Neural progenitor cell (in vitro differentiated cells): ENCODE measurements at regions not wholly inside any gene's neighbourhood (a gene's known extent, or its start where the extent isn't known, plus 50 kb on each side); places are given as distances from the start of the nearest gene placed in this dataset.

Experiments used
- DNase-seq: peaks from one replicate; pipeline ENCODE4 v3.0.0-alpha.2; 2016; ENCODE audit warnings: low spot score
- H2AFZ ChIP-seq: fragments of 200-600 bp; sonication (generic); replicated peaks from 2 replicates; pipeline ENCODE4 v1.6.1; 2016; ENCODE audit warnings: antibody characterized with exemption
- H3F3A ChIP-seq: fragments of 200-600 bp; sonication (generic); 2 replicates; pipeline ENCODE4 v1.6.1; 2016; ENCODE audit warnings: antibody characterized with exemption, low read depth
- H3K27ac ChIP-seq: fragments of 200-600 bp; sonication (generic); 2 replicates; pipeline ENCODE4 v1.5.1; 2016; ENCODE audit warnings: mild to moderate bottlenecking
- H3K27me3 ChIP-seq: fragments of 200-600 bp; sonication (generic); 2 replicates; pipeline ENCODE4 v1.6.1; 2016; ENCODE audit warnings: mild to moderate bottlenecking, moderate library complexity
- H3K36me3 ChIP-seq: fragments of 200-600 bp; sonication (generic); 2 replicates; pipeline ENCODE4 v1.5.1; 2016
- H3K4me1 ChIP-seq: fragments of 200-600 bp; sonication (generic); 2 replicates; pipeline ENCODE4 v1.6.1; 2016; ENCODE audit warnings: mixed run types
- H3K4me2 ChIP-seq: fragments of 200-600 bp; sonication (generic); 2 replicates; pipeline ENCODE4 v1.6.1; 2016
- H3K4me3 ChIP-seq: fragments of 200-600 bp; sonication (generic); 2 replicates; pipeline ENCODE4 v1.5.1; 2016
- H3K79me2 ChIP-seq: fragments of 200-600 bp; sonication (generic); 2 replicates; pipeline ENCODE4 v1.6.1; 2016; ENCODE audit warnings: low read depth
- H3K9ac ChIP-seq: fragments of 200-600 bp; sonication (generic); 2 replicates; pipeline ENCODE4 v1.6.1; 2016
- H3K9me3 ChIP-seq: fragments of 200-600 bp; sonication (generic); 2 replicates; pipeline ENCODE4 v1.5.1; 2016; ENCODE audit warnings: low read depth
- H4K20me1 ChIP-seq: fragments of 200-600 bp; sonication (generic); 2 replicates; pipeline ENCODE4 v1.6.1; 2016; ENCODE audit warnings: low read depth
- H3K27ac Mint-ChIP-seq: 3 replicates; pipeline ENCODE4 v1.8.0; 2021; ENCODE audit warnings: mixed read lengths
- H3K27me3 Mint-ChIP-seq: 2 replicates; pipeline ENCODE4 v1.8.0; 2022; ENCODE audit warnings: low read depth, mild to moderate bottlenecking, inconsistent platforms, moderate library complexity, mixed read lengths; ENCODE audit not compliant: insufficient read depth
- H3K36me3 Mint-ChIP-seq: 3 replicates; pipeline ENCODE4 v1.8.0; 2021; ENCODE audit warnings: mixed read lengths
- H3K4me1 Mint-ChIP-seq: 3 replicates; pipeline ENCODE4 v1.8.0; 2021; ENCODE audit warnings: mixed read lengths
- H3K4me3 Mint-ChIP-seq: 3 replicates; pipeline ENCODE4 v1.8.0; 2021; ENCODE audit warnings: mild to moderate bottlenecking, moderate library complexity, mixed read lengths
- H3K9me3 Mint-ChIP-seq: 3 replicates; pipeline ENCODE4 v1.8.0; 2020; ENCODE audit warnings: mixed read lengths
- EZH2 ChIP-seq: fragments of 200-600 bp; sonication (generic); IDR thresholded peaks from 2 replicates; pipeline ENCODE4 v1.6.1; 2017; ENCODE audit warnings: antibody characterized with exemption, mild to moderate bottlenecking, moderate library complexity
- EZH2phosphoT487 ChIP-seq: fragments of 200-600 bp; sonication (generic); IDR thresholded peaks from 2 replicates; pipeline ENCODE4 v1.6.1; 2017; ENCODE audit warnings: antibody characterized with exemption
- TF ChIP-seq, protein P1 (sequence below): fragments of 200-600 bp; sonication (generic); IDR thresholded peaks from 2 replicates; pipeline ENCODE4 v1.5.1; 2017; ENCODE audit warnings: antibody characterized with exemption, mild to moderate bottlenecking

DNA sequence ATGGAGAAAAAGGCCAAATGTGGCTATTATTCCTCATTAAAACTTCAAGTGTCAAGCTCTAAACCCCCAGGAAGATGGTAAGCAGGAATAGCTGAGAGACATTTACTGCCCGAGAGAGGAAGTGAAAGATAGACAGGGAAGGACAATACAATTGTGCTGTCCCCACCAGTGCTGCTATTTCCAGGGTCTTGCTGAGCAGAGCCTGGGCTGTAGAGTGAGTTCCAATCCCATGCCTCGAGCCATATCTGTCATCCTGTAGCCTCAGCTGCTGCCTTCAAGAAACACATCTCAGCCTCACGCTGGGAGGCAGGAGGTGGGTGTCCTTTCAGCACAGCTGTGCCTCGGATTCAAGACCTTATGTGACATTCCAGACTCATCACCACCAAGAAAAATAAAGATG is 114.0 kb downstream of the RPAP3 start:
- Histone ChIP-seq H3K27me3 (no peaks in the 10 kb centered on the region), H3K9me3 (no peaks in the 10 kb centered on the region), H3K9ac (no peak overlapping the region), H3K79me2 (no peaks in the 10 kb centered on the region), H3K4me1 (peaks cover 11% of the 10 kb centered on the region), H3K4me3 (no peak overlapping the region), H3K27ac (no peak overlapping the region), H4K20me1 (no peaks in the 10 kb centered on the region), H3K36me3 (no peaks in the 10 kb centered on the region), H3F3A (no peaks in the 10 kb centered on the region), H2AFZ (no peak overlapping the region), H3K4me2 (no peak overlapping the region)
- no peak overlapping the region for H3K4me3 Mint-ChIP-seq
- peaks cover 19% of the 10 kb centered on the region for H3K4me1 Mint-ChIP-seq
- no peaks in the 10 kb centered on the region for H3K9me3 Mint-ChIP-seq
- no peaks in the 10 kb centered on the region for H3K36me3 Mint-ChIP-seq
- no peak for DNase-seq
- H3K27me3 Mint-ChIP-seq, result no peaks in the 10 kb centered on the region
- TF ChIP-seq EZH2phosphoT487 (no peak), EZH2 (no peak)
- TF ChIP-seq, protein P1, sequence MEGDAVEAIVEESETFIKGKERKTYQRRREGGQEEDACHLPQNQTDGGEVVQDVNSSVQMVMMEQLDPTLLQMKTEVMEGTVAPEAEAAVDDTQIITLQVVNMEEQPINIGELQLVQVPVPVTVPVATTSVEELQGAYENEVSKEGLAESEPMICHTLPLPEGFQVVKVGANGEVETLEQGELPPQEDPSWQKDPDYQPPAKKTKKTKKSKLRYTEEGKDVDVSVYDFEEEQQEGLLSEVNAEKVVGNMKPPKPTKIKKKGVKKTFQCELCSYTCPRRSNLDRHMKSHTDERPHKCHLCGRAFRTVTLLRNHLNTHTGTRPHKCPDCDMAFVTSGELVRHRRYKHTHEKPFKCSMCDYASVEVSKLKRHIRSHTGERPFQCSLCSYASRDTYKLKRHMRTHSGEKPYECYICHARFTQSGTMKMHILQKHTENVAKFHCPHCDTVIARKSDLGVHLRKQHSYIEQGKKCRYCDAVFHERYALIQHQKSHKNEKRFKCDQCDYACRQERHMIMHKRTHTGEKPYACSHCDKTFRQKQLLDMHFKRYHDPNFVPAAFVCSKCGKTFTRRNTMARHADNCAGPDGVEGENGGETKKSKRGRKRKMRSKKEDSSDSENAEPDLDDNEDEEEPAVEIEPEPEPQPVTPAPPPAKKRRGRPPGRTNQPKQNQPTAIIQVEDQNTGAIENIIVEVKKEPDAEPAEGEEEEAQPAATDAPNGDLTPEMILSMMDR, result no peak
- peak overlapping the region; percentile 57 for H3K27ac Mint-ChIP-seq

DNA sequence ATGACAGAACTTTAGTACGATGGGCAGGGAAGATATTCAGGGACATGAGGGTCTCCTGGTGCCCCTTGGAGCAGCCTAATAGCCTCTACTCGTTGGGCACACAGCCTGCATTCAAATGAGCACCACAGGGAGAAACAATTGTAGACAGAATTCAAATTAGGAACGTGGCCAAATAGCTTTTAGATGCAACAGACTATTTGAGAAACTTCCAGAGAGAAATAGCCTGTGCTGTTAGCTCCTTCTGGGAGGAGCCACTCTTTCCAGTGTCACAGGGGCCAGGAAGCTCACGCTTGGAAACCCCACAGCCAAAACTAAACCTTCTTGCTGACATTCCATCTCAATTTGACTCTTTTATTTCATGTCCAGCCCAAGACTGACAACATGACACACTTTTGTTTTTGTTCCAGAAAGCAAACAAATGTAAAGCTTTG is 114.5 kb downstream of the RPAP3 start:
- Histone ChIP-seq H3K27ac (no peak overlapping the region), H3K36me3 (no peaks in the 10 kb centered on the region), H3K4me2 (no peak overlapping the region), H4K20me1 (no peaks in the 10 kb centered on the region), H3K9ac (no peak overlapping the region), H3F3A (no peaks in the 10 kb centered on the region), H3K9me3 (no peaks in the 10 kb centered on the region), H2AFZ (no peak overlapping the region), H3K4me1 (peaks cover 11% of the 10 kb centered on the region), H3K79me2 (no peaks in the 10 kb centered on the region), H3K4me3 (no peak overlapping the region), H3K27me3 (no peaks in the 10 kb centered on the region)
- peak overlapping the region; percentile 57 for H3K27ac Mint-ChIP-seq
- no peaks in the 10 kb centered on the region for H3K36me3 Mint-ChIP-seq
- no peaks in the 10 kb centered on the region for H3K9me3 Mint-ChIP-seq
- H3K27me3 Mint-ChIP-seq, result no peaks in the 10 kb centered on the region
- DNase-seq, result no peak
- peaks cover 20% of the 10 kb centered on the region for H3K4me1 Mint-ChIP-seq
- H3K4me3 Mint-ChIP-seq, result no peak overlapping the region
- TF ChIP-seq EZH2phosphoT487, result no peak
- TF ChIP-seq, protein P1, result no peak
- no peak for TF ChIP-seq EZH2

DNA sequence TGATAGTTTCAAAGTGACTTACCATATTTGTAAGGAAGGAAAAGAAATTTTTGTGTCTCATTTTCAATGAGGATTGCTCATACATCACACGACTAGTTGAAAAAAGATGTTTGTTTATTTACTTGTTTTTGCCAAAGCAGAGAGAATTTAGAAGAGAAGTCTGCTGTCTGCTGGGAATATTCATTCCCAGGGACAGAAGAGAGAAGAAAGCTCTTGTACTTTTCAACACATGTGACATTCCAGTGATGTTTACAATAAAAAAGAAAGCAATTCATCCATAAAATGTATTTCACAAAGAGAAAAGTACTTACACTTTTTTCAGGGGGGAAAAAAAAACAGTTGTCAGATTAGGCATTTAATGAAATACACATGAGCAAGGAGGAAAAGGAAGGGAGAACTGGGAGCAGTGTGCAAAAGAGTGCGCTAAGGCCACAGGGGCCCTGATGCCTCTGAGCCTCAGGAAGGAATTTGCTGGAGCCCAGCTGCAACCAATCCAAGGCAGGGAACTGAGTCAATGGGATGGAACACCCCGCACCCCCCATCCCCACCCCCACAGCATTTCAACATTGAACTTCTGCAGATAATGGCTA is 115.0 kb downstream of the RPAP3 start:
- no peak overlapping the region for H3K4me3 ChIP-seq
- TF ChIP-seq, protein P1, result no peak
- TF ChIP-seq EZH2 (no peak), EZH2phosphoT487 (no peak)
- Mint-ChIP-seq H3K27ac (no peak overlapping the region), H3K4me1 (peaks cover 20% of the 10 kb centered on the region), H3K27me3 (no peaks in the 10 kb centered on the region), H3K4me3 (no peak overlapping the region), H3K36me3 (no peaks in the 10 kb centered on the region), H3K9me3 (no peaks in the 10 kb centered on the region)
- no peaks in the 10 kb centered on the region for H3K79me2 ChIP-seq
- H3F3A ChIP-seq, result no peaks in the 10 kb centered on the region
- peaks cover 11% of the 10 kb centered on the region for H3K4me1 ChIP-seq
- H3K27ac ChIP-seq, result no peak overlapping the region
- H3K36me3 ChIP-seq, result no peaks in the 10 kb centered on the region
- no peak overlapping the region for H3K9ac ChIP-seq
- DNase-seq, result no peak
- no peaks in the 10 kb centered on the region for H3K27me3 ChIP-seq
- peak overlapping the region; percentile 19 for H3K4me2 ChIP-seq
- H3K9me3 ChIP-seq, result no peaks in the 10 kb centered on the region
- no peak overlapping the region for H2AFZ ChIP-seq
- no peaks in the 10 kb centered on the region for H4K20me1 ChIP-seq
